ENCODE measurements at regions not wholly inside any gene's neighbourhood (a gene's known extent, or its start where the extent isn't known, plus 50 kb on each side); places are given as distances from the start of the nearest gene placed in this dataset.

- TF ChIP-seq POLR2A (IDR thresholded peaks at IDR 0.05; ENCODE audit: low read depth): no peak
- TF ChIP-seq EP300 (IDR thresholded peaks at IDR 0.05): no peak
Measured at GRCh38 chr6:23036406-23036983, 467.1 kb downstream of the HDGFL1 start.

All from esophagus muscularis mucosa (tissue), 2 donors.